Inflammatory macrophage treated with lipopolysaccharide for 4 hours (primary cell): ENCODE measurements at regions not wholly inside any gene's neighbourhood (a gene's known extent, or its start where the extent isn't known, plus 50 kb on each side); places are given as distances from the start of the nearest gene placed in this dataset.

Source experiments
- DNase-seq: peaks from one replicate; pipeline ENCODE4 v3.0.0-alpha.2; 2020

DNA sequence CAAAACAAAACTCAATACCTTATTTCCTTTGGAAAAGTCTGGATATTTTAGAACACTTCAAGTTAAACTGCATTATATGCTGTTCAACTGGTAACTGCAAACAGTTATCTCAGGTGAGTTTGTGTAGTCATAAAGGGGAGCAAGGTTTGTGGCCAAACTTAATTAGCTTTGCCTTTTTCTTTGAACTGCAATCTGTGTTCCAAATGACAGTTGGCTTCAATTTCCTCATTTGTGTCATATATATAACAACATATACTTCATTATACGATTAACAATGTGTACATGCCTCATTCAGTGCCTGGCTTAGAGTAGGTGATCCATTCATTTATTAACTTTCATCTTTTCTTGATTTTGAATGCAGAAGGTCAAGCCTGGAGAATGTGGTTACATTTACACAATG lies 55.8 kb downstream of the KCNE4 start:
- no peak for DNase-seq

DNA sequence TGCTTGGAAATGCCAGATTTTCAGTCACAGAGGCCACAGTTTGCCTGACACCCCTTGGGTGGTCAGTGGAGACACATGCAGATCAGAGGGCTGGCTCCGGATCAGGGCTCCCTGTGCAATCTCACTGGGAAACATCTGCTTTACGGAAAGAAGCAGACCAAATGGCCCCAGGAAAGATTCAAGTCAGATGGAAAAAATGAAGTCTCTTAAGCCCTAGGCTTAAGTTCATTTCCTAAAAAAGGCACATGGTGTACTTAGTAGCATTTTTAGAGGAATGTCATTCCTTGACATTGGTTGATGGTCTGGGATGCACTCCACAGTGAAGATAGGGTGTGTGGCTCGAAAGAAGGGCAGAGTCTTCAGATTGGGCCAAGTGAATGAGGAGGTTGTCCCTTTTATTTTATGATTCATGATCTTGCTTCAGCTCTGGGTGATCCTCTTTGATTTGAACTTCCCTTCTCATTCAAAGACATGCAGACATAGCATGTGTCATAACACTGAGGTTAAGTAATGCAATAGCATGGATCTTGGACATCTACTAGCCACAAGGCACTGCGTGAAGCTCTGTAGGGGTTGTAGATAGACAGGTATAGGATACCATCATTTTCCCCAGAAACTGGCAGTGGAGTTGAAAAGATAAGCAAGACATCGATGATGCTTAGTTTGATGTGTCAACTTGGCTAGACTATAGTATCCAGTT lies 56.5 kb downstream of the KCNE4 start:
- DNase-seq = peak; percentile 60

DNA sequence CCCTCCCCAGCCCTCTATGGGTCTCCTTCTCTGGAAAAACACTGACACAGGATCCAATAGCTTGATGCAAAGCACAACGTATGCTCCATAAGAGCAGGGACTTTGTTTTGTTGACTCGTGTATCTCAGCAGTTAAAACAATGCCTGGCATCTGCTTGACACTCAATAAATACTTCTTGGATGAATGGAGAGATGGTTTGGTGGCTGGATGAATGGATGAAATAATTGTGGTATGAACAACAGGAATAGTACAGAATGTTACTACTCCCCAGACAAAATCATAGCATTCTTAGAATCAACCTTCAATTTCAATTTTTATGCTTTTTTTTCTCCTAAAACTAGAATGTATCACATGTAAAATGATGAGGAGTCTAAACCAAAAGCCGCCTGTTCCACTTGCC lies 57.4 kb downstream of the KCNE4 start:
- DNase-seq = no peak

DNA sequence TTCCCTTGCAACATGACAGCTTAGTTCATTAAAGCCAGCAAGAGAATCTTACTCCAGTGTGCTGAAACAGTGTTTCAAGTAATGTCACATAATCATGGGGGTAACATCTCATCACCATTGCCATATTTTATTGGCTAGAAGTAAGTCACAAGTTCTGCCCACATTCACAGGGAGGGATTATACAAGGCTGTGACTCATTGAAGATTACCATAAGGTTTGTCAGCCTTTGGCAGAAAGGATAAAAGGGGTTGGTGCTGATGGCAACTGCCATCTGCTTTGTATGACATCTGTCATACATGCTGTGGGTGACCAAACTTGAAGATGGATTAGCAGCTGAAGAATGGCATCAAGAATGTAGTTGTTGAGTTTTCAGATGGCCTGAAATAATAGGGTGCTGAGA lies 61.2 kb downstream of the KCNE4 start:
- DNase-seq = peak; percentile 5

DNA sequence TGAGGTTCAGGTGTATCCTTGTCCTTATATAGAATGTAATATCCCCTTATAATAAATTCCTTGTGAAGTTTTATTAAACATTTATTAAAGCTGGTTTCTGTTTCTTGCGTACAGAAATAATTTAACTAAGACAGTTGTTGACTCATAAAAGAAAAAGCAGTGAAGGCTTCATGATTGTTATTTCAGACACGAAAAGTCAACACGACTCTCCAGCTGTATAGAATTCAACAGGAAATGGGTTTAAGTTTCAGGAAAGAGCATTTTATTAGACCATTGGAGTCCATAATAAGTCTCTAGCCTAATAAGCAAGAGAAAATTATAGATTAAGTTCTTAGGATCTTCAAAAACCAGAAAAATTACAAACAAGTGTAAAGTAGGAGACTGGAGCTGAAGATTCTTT lies 62.2 kb downstream of the KCNE4 start:
- DNase-seq = no peak

DNA sequence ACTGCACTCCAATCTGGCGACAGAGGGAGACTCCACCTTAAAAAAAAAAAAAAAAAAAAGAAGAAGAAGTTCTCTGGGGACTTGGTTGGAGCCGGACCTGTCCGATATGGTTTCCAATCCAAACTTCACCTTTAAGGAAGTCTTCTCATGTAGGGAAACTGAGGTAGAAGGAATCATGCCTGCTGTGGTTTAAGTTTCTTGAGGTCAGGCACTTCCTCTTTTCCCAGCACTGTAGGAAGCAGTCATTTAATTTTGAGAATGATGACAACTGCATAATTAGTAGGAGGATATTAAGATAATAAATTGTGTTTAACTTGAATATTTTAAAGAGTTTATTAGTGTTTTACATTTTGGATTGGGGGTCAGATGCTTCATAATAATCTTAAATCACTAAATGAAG lies 62.9 kb downstream of the KCNE4 start:
- DNase-seq = no peak

DNA sequence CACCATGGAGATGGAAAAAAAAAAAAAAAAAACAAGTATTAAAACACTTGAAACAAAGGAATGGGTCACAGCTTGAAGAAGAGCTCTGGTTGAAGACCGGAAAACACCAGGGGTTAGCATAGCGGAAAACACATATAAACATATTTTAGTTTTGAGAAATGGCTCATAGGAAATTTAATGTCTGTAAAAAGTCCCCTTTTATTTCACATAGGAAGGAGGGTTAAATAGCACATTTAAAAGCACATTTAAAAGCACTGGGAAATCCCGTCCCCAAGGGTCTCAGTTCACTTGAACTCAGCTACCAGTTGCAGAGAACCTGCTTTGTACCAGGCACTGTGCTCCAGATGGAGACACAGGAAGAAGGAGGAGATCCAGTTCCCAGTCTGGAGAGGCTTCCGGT lies 65.5 kb downstream of the KCNE4 start:
- DNase-seq = no peak

DNA sequence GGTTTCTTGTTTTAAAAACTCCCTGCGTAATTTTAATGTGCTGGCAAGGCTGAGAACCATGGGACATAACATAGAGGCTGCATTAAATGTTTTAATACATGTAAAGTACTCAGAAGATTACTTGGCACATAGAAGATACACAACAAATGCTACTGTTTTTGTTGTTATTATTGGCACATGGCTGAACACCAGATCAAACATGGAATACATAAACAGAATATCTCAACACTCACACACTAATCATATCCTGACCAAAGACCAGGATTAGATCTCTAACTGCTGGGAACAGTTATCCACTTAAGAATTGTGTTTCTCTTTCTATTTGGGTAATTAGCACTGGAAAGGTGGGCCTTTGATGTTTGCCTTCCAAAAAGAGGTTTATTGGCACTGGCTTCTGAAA lies 69.3 kb downstream of the KCNE4 start:
- DNase-seq = no peak

DNA sequence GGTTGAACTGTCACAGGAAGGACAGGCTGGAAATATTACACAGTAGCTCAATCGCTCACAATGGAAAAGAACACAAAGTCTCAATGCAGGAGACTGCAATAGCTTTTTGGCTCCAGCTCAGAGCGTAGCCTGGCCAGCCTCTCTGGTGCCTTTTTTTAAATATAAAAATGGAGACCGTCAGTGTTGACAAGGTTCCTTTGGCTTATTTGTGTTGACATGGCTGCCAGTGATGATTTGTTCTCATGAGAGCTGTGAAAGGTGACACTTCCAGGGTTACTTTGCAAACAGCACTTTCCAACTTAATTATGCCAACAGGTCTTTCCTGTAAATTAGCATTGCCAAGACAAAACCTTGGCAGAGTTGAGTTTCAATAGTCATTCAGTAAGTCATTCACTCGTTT lies 70.8 kb downstream of the KCNE4 start:
- no peak for DNase-seq

DNA sequence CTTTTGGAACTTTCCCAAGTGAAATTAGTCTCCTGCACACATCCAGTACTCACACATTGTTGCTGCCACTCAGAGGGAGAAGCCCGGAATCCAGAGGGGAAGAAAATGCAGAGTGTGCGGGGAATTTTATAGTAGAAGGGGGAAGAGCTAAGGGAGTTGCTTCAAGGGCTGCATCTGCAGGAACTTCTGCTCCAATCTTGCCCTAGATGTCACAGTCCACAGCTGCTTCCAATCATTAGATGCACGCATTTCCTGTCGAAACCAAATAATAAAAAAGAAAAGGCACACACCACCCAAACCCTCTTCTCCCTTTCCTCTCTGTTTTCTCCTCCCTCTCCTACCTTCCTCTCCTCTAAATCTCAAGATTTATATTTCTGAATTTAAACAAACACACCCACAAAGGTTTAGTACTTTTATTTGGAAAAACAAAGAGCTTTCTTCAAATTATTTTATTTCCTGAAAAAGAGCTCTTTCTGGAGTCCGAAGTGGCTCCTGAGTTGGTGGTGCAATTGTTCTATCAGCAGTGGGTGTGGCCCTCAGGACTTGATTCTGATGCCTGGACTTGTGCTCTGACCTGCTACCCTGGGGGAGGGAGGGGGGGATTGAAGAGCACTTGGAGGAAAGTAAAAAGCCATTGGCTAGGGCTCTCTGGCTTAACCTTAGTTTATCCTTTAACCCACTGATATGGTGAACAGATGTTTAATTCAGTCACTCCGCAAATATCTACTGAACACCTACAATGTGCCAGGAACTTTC lies 72.0 kb downstream of the KCNE4 start:
- no peak for DNase-seq

DNA sequence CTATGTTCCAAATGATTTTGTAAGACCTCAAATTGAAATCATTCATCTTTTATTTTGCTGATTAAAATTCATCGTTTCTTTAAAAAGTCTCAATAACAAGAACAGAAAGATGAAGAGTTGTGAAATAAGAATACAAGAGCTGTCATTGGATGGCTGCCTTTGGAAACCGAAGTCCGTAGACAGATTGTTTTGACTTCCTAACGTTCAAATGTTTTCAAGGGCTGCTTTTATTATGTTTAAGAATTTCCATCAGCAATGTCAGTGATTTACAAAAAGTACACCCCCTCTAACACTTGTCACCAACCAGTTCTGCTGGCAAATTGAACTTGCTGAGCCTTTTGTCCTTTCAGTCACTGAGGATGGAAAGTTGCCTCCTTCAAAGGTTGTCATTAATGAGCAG lies 89.6 kb downstream of the KCNE4 start:
- DNase-seq = no peak

DNA sequence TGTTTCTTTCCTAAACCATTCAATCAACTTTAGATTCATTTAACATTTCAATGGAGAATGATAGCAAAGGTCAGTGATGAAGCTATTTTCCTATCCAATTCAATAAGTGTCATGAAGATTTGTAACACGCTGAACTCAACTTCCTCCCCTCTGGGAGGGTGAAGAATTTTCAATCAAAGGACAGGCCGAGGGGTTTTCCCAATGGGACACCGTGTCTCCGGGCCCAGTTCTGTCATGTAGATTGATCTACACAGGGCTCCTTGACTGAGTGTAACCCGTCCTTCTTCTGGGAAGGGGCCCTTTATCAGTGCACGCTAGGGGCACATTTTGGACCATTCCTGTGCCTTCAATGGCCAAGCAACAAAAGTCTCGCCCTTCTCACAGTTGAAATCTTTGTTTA lies 90.1 kb downstream of the KCNE4 start:
- no peak for DNase-seq

DNA sequence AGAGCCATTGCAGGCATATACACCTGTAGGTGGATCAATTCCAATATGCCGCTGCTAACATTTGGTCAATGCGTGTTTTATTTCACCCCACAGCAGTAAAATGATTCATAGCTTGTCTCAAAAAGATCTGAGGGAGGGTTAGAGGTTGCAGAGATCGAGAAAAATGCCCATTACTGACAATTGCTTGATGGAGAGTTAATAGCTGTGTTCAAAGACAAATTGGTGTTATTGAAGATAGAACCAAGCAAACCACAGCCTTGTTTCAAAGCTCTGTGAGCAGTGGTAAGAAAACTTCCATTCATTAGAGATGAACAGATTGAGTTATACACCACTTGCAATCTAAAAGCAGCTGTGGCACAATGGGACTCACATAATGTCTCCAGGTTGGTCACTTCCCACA lies 95.4 kb downstream of the KCNE4 start:
- no peak for DNase-seq

DNA sequence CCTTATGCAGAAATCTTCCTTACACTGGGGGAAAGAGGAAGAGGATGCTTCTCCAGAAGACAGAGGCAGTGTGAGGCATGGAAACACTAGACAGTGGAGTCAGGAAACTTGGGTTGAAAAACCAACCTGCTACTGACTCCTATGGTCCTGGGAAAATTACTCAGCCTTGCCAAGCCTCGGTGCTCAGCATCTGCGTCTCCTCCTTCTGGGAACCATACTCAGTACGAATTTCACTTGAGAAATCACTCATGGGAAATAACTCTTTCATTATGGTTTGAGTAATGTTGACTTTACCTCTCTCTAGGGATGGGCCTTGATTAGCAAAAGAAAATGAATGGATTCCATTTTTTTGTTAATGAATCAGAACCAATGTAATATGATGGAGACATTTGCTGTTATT lies 96.5 kb downstream of the KCNE4 start:
- no peak for DNase-seq

DNA sequence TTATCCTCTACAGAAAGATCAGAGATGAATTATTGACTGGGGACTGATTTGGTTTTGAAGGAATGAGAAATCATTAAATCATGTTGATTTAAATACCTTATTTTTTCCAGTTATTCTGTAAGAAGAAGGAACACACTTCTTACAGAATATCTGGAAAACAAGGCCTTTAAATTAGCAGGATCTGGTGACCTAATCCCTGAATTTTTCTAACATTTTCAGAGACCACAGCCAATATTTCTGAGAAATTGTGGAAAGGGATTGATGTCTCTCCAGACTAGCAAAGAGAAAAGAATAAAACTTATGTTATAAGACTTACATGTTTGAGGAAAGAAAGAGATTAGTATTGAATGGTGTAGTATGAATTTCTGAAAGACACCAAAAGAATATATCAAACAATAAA lies 104.0 kb downstream of the KCNE4 start:
- DNase-seq = no peak

DNA sequence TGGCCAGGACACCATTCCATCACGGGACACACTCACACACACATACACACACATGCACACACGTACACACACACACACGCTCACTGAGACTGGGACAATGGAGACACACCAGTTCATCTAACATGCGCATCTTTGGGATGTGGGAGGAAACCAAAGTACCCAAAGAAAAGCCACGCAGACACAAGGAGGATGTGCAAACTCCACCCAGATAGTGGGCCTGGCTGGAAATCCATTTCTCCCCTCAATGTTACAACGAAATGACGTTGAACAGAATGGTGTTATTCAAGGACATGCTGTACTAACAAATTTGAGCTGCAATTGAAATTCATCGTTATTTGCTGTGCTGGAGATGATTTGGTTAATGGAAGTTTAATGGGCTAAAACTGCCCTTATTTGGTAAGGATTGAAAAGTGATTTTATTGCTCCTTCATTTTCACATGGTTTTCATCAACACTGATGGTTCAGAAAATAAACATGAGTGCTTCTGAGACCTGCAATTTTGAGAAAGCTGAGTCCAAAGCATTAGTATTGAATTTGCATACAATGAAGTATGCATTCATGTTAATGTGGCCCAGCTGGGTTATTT lies 110.0 kb downstream of the KCNE4 start:
- no peak for DNase-seq

DNA sequence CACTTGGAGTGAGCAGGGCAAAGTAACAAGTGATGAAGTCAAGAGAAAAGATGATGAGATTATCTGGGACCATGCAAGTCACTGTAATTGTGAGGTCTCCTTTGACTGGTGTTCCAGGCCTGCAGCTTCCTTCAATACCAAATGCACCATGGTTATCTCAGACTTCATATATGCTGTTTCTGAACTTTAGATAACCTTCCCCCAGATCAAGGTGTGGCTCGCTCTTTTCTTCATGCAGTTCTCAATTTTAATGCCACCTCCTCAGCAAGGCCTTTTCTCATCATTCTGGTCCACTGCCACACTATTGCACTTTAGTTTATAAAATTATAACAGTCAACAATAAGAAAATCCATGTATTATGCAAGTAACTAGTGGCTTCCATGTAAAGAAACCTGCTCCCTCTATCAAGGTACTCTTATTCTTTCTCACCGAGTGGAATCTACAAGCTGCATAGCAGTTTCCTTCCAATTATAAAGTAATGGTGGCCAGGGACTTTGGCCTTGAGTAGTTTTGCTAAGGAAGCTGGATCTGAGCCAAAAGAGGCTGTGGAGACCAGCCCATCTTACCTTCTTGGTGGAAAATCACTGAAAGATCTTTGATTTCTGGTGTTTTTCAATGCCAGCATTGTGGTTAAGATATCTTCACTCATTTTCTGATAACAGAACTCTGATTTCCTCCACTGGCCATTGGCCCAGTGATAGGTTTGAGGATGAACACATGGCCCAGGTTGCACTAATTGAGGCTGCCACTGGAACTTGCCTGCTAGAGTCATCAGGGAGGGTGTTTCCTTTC lies 113.6 kb downstream of the KCNE4 start:
- DNase-seq = no peak

DNA sequence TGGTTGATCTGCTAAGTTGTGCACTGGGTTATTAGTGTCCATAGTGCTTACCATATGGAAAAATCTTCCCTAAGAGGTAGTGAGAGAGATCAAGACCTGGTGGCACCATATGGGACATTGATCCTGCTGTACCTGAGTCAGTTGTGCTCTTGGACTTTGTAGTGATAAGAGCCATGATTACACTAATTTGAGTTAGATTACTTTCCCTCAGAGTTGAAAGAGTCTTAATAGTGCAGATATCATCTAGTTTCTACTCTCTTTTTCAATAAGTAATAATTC lies 114.2 kb downstream of the KCNE4 start:
- DNase-seq = no peak

DNA sequence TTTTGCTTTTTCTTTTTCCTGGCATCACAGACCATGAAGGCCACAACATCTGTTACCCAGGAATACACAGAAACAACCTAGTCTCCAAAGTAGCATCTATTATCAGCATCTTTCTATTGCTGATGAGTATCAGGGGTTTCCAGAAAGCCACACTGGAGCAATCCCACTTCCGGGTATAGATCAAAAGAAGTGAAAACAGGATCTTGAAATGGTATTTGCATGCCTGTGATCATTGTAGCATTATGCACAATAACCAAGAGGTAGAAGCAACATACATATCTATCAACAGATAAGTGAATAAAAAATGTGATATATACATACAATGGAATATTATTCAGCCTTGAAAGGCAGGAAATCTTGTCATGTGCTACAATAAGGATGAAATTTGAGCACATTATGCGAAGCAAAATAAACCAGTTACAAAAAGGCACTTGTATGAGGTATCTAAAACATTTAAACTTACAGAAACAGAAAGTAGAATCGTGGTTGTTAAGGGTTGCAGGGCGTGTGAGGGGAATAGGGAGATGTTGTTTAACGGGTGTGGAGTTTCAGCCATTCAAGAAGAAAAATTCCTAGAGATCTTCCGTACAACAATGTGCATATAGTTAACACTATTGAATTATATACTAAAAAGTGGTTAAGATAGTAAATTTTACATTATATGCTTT lies 115.1 kb downstream of the KCNE4 start:
- DNase-seq = no peak

DNA sequence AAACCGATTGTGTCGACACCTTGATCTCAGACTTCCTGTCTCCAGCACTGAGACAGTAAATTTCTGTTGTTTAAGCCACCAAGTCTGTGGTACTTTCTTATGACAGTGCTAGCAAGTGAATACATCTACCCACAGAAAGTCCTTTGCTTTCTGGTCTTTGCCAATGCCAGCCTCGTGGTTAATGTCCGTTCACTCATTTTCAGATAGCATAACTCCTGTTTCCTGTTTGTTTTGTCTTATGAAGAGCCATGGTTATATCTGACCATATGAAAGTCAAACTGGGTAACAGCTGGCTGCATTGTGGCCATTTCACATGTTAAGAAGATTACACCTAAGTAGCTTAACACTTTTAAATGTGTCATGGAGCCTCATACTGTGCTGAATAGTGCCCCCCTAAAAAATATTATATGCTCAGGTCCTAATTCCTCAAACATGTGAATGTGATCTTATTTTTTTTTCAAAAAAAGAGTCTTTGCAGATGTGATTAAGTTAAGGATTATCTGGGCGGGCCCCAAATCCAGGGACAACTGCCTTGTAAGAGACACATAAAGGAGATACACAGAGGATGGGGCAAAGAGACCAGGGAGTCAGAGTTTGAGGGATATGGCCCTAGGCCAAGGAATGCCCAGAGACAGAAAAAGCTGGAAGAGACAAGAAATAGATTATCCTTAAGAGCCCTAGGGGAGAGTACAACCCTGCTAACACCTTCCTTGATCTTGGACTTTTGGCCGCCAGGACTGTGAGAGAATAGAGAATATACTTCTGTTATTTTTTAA lies 118.0 kb downstream of the KCNE4 start:
- DNase-seq = no peak

DNA sequence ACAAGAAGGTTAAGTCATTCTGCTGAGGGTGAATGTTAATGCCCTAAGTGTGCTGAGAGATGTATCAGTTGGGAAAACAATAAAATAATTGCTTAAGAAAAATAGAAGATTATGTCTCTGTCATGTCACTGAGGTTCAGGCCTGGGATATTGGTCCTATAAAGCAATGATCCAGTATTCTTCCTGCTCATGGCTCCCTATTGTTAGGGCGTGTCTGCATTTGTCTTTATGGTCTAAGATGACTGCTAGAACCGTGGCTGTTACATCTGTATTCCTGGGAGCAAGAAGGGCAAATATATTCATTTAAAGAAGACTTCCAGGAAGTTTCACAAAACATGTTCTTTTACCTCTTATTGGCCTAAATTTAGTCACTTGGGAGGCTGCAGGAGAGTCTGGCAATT lies 125.0 kb downstream of the KCNE4 start:
- no peak for DNase-seq

DNA sequence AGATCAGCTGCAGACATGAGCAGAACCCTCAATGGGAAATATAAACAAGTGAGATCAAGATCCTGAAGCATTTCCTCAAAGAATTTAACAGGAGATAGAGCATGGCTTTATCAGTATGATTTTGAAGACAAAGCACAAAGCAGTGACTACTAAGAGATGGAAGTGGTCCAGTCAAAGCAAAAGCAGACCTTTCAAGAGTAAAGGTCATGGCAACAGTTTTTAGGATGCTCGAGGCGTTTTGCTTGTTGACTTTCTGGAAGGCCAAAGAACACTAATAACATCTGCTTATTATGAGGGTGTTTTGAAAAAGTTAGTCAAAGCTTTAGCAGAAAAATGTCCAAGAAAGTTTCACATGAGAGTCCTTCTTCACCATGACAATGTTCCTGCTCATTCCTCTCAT lies 128.5 kb downstream of the KCNE4 start:
- DNase-seq = no peak

DNA sequence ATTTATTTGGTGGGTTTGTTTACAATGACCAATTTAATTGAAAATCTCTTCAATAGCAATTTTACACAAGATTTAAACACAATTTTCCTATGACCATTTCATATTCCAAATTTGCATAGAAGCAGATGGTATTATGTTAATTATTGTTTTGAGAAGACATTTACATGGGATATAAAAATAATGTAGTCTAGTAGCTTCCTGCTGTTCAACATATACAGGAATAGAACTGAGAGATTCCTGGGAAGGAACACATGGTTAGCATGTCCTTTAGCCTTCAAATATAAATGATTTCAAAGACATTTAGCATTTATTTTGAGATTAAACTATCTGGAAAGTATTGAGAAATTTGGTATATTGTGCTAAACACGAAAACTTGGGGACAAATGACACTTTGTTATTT lies 129.6 kb downstream of the KCNE4 start:
- DNase-seq = no peak
